Hippocampal formation (tissue), 2 donors: ENCODE measurements at regions not wholly inside any gene's neighbourhood (a gene's known extent, or its start where the extent isn't known, plus 50 kb on each side); places are given as distances from the start of the nearest gene placed in this dataset.

Source experiments
- DNase-seq, 2 donors: peaks; one replicate each; lab custom pipeline; 2025; lab: John Stamatoyannopoulos, UW

DNA sequence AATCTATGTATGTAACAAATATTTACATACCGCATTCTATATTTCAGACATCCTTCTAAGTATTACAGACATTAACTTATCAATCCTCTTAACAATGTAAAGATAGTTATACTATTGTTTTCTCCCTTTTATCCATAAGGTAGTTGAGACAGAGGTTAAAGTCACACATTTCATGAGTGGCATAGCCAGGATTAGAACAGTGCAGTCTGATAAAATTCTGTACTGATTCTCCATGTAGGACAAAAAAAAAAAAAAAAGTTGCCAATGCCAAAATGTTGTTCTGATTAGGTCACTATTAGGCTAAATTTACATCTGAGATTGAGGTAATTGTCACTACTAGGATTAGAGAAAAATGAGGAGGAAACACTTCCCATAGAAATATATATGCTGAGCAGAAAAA lies 629.2 kb downstream of the OTOL1 start:
- no peak for DNase-seq

DNA sequence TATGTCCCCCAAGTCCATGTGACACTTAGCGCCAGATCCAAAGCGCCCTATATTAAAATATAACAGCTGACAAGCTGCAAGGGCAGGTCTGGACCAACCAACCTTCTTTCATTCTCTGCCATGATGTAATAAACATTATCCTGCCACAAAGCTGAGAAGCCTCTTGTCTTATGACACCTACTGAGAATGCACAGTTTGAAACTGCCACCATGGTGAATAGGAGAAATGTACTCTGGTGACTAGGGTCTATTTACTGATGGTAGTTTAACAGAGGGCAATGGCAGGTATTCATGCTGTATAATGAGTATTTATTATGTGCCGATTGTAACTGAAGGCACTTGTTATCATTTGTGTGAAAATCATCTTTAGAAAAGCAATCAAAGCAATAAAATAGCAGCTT lies 634.0 kb downstream of the OTOL1 start:
- no peak for DNase-seq

- no peak for DNase-seq
These were observed 636.4 kb downstream of the OTOL1 start for GRCh38 chr3:162132981-162133380.

- no peak for DNase-seq
These were observed 638.0 kb downstream of the OTOL1 start for GRCh38 chr3:162134571-162134970.

DNA sequence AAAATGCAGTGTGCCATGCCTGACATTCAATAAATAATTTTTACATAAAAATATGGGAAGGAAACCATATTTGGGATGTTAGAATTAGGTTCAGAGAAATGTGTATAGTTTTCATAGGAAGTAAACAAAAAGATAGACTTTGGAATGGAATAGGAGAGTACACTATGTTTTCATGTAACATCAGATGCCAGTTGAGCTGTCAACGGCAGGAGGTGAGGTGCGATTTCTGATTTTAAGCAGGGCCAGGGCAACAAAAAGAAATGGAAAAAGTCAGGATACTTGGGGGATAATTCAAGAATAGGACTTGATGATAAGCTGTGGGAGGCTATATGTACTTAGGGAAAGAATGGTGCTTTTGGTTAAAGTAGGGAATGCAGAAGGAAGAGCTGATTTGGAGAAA lies 639.5 kb downstream of the OTOL1 start:
- no peak for DNase-seq

GRCh38 chr3:162138509-162138908 lies 641.9 kb downstream of the OTOL1 start:
- DNase-seq: no peak

GRCh38 chr3:162139841-162140240 lies 643.2 kb downstream of the OTOL1 start:
- DNase-seq: no peak

DNA sequence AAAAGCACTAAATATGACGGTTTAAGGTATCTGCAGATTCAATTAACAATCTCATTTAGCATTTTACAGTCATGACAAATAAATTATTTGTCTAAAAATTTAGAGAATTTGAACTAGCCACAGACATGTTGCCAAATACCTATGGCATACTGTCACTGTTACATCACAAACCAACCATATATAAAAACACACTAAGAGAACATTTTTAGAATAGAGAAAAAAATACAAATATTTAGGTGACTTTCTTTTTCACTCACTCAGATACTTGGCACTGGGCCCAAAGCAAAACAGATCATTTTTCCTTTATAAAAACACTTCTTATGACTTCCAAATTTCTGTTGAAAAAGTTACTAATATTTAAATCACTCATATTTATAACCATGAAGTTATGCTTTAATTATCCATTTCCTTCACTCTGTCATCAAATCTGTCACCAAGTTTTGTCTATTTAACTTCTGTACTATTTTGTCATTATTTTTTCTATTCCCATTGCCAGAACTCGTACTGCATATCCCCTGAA lies 644.7 kb downstream of the OTOL1 start:
- DNase-seq: no peak

DNA sequence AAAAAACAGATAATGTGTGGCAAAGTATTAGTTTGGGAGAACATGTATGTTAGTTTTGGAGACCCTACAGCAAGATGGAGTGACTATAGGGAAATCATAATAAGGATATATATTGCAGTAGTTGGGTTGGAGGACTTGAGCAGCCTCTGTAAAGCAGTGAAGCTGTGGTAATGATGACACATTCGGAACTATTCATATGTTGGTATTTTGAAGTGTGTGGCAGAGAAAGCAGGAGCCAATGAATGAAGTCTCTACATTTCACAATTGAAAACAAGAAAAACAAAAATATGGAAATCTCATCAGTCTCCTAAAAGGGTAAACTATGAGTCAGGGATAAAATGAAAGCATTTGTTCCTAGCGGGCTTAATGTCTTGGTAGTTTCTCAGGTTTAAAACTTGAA lies 645.9 kb downstream of the OTOL1 start:
- no peak for DNase-seq

- DNase-seq: no peak
These were observed 646.6 kb downstream of the OTOL1 start for GRCh38 chr3:162143180-162143579.

DNA sequence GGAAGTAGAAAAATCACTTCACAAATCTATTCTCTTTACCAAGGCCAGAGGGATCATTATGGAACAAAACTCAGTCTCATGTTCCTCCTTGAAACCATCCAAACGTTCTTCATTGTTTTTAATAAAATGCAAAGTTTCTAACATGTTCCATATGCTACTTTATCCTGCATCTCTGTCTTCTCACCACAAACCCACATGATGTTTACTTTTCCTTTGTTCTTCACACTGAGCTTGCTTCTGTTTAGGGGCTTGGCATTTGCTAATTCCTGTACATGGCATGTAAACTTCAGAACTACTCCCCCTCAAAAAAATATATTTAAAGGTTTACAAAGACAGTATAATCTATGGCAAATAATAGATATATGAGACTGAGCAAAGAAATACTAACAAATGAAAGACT lies 651.4 kb downstream of the OTOL1 start:
- DNase-seq: no peak

GRCh38 chr3:162150790-162151189 lies 654.2 kb downstream of the OTOL1 start:
- DNase-seq: no peak

DNA sequence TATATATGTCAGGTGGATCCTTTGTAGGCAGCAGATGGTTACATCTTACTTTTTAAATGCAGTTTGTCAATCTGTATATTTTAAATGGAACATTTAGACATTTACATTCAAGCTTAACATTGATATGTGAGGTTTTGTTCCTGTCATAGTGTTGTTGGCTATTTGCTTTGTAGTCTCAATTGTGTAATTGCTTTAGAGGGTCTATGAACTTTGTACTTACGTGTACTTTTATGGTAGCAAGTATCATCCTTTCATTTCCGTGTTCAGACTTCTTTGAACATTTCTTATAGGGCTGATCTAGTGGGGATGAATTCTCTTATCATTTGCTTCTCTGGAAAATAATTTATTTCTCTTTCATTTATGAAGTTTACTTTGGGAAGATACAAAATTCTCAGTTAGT lies 656.0 kb downstream of the OTOL1 start:
- DNase-seq: no peak

GRCh38 chr3:162161595-162161994 lies 665.0 kb downstream of the OTOL1 start:
- DNase-seq: no peak

- DNase-seq: no peak
These were observed 668.7 kb downstream of the OTOL1 start for GRCh38 chr3:162165346-162165745.

DNA sequence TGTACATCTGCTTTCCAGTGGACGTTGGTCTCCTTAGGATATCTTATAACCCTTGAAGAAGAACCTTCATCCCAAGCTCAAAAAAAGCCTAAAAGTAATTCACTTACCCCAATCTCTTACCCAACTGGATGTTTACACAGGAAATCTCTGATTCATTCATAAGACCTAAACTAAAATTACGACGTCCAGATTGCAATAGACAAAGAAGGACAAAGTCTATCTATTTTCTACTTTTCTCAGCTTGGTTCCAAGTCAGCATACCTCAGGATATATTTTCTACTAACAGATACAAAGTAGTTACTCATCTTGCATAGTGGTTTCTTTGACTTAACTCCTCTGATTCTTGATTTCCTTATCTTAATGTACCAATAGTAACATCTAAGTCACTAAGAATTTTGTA lies 669.9 kb downstream of the OTOL1 start:
- DNase-seq: no peak

DNA sequence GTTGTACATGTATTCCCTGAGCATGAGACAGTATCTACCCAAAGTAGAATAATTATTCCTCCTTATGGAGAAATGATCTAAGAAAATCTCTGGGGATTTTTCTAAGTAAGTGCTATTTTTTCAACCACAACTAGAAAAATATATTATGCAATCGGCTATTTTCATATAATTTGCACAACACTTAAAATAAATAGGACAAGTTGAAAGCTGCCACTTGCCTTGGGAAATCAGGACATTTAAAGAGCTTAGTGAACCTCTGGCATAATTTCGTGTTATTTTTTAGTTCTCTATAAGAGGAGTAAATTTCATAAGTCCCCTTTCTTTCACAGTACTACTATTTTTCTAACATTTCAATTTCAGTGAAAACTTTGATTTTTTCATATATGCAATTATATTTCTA lies 672.1 kb downstream of the OTOL1 start:
- DNase-seq: no peak

- no peak for DNase-seq
These were observed 674.0 kb downstream of the OTOL1 start for GRCh38 chr3:162170581-162170980.

- DNase-seq: no peak
These were observed 675.4 kb downstream of the OTOL1 start for GRCh38 chr3:162171970-162172369.

DNA sequence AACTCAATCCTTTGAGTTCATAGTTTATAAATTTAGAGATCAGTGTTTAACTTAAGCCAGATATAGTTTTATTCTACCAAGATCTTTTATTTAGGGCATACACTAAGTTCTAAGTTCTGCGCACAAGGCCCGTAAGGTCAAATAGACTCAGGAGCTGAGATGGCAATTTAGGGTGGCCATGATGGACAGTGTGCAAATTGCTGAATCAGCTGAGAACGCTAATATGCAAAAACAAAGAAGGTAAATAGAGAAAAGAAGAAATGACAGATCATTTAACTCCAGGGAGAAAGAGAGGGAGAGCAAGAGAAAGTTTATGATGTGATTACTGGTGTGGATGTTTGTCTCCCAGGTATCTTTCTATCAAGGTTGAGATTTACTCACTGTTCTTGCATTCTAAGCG lies 678.5 kb downstream of the OTOL1 start:
- DNase-seq: no peak

GRCh38 chr3:162175878-162176277 lies 679.3 kb downstream of the OTOL1 start:
- no peak for DNase-seq

- no peak for DNase-seq
These were observed 686.8 kb downstream of the OTOL1 start for GRCh38 chr3:162183440-162183839.

GRCh38 chr3:162192340-162193029 lies 695.9 kb downstream of the OTOL1 start:
- no peak for DNase-seq
